Transverse colon (tissue), 4 donors: ENCODE measurements at regions not wholly inside any gene's neighbourhood (a gene's known extent, or its start where the extent isn't known, plus 50 kb on each side); places are given as distances from the start of the nearest gene placed in this dataset.

Source experiments
- DNase-seq: peaks from one replicate; pipeline ENCODE4 v3.0.0-alpha.2; 2019
- H3K27ac ChIP-seq, 4 donors: fragments of 200-600 bp; sonication (generic); 2 replicates each; pipeline ENCODE4 v1.5.1; 2016 to 2018; ENCODE audit warnings: inconsistent platforms in 4 of 4
- H3K27me3 ChIP-seq: fragments of 200-600 bp; sonication (generic); 2 replicates; pipeline ENCODE4 v1.5.1; 2017; ENCODE audit warnings: inconsistent platforms
- H3K36me3 ChIP-seq, 4 donors: fragments of 200-600 bp; sonication (generic); 2 replicates each; pipeline ENCODE4 v1.5.1; 2017 to 2019; ENCODE audit warnings: inconsistent platforms in 4 of 4
- H3K4me1 ChIP-seq, 4 donors: fragments of 200-600 bp; sonication (generic); 2 replicates each; pipeline ENCODE4 v1.5.1; 2017 to 2020; ENCODE audit warnings: inconsistent platforms in 4 of 4
- H3K4me3 ChIP-seq, 4 donors: fragments of 200-600 bp; sonication (generic); 1 replicate in 1 of 4; 2 replicates in 3 of 4; pipeline versions ENCODE4 v1.5.1 to v1.6.1; 2017 to 2019; ENCODE audit warnings: inconsistent platforms in 4 of 4
- H3K9me3 ChIP-seq, 2 donors: fragments of 200-600 bp; sonication (generic); 2 replicates each; pipeline ENCODE4 v1.5.1; 2017 to 2019; ENCODE audit warnings: inconsistent platforms in 2 of 2
- EP300 ChIP-seq: sonication (generic); formaldehyde crosslinking; IDR thresholded peaks from one replicate; pipeline ENCODE4 v1.6.1; 2017; ENCODE audit warnings: antibody characterized with exemption, low read depth
- POLR2A ChIP-seq: fragments of 450-650 bp; IDR thresholded peaks from one replicate; pipeline ENCODE4 v1.6.1; 2016; ENCODE audit warnings: antibody characterized with exemption, mild to moderate bottlenecking, moderate library complexity
- POLR2AphosphoS5 ChIP-seq, 3 donors: sonication (generic); formaldehyde crosslinking; IDR thresholded peaks; one replicate each; pipeline ENCODE4 v1.6.1; 2016; ENCODE audit warnings: antibody characterized with exemption in 3 of 3
- WGBS, 2 donors: methylation state at CpG; one replicate each; pipeline ENCODE4 v1.1.5; 2018; ENCODE audit warnings: low coverage in 1 of 2; 5-methylcytosine and 5-hydroxymethylcytosine counted together
- in situ Hi-C, 4 donors: fragments of 200-750 bp; cut with MboI; loops; one replicate each; pipeline versions ENCODE4 v1.15.0 to v1.15.1; 2017; ENCODE audit warnings: low sequenced_read_pairs in 3 of 4, low pct_ligation_motif_present in 1 of 4, low pct_unique_long_range_greater_than_20kb in 1 of 4
- intact Hi-C: fragments of 100-400 bp; cut with DNase I; formaldehyde crosslinking; loops from one replicate; pipeline ENCODE4 v1.15.1; 2023; ENCODE audit warnings: low total_unique reads
- TF ChIP-seq, protein P1 (sequence below), 5 experiments: fragments of 200-600 bp in 3 of 5; fragments of 450-650 bp in 2 of 5; sonication (generic) in 3 of 5; IDR thresholded peaks; 1 replicate in 2 of 5; 2 replicates in 3 of 5; pipeline ENCODE4 v1.5.1; 2016 to 2017; ENCODE audit warnings: antibody characterized with exemption in 5 of 5, inconsistent platforms in 3 of 5, mild to moderate bottlenecking in 2 of 5, moderate library complexity in 1 of 5

DNA sequence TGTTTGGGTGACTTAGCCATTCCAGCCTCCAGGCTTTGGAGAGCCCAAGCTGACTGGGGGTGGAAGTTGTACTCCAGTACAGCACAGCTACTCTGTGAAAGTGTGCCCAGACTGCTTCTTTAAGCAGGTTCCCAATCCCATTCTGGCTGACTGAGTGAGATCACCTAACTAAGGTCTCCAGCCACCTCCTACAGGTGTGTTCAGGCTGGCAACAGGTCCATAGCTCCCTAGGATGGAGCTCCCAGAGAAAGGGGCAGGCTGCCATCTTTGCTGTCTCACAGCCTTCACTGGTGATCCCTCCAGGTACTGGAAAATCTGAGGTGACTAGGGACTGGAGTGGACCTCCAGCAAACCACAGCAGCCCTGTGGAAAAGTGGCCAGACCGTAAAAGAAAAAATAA is 445.3 kb upstream of the KCNMB2 start:
- intact Hi-C loops = no loop called here
- H3K27ac ChIP-seq = no peak overlapping the region
- no peaks in the 10 kb centered on the region for H3K9me3 ChIP-seq
- 88 to 100% methylated on average over 1 of the region's 1 CpG for WGBS, 2 donors
- no peak overlapping the region for H3K4me3 ChIP-seq
- in situ Hi-C loops = loop anchor here in 1 of 4 donors (25.0 kb wide), 1 partner anchor 879 kb away; no protein-coding TSS in a partner anchor
- H3K4me1 ChIP-seq = peaks cover 11 to 39% (median 17%) of the 10 kb centered on the region in 4 donors
- no peak for DNase-seq
- no peaks in the 10 kb centered on the region for H3K27me3 ChIP-seq
- H3K36me3 ChIP-seq = no peaks in the 10 kb centered on the region
- TF ChIP-seq POLR2A (no peak), EP300 (no peak), POLR2AphosphoS5 (IDR thresholded peaks at IDR 0.05) (no peak)

DNA sequence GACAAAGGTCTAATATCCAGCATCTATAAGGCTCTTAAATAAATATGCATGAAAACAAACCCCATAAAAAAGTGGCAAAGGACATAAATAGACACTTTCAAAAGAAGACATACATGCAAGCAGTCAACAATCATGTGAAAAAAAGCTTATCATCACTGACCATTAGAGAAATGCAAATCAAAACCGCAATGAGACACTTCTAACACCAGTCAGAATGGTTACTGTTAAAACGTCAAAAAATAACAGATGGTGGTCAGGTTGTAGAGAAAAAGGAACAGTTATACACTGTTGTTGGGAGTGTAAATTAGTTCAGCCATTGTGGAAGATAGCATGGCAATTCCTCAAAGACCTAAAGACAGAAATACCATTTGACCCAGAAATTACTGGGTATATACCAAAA is 440.7 kb upstream of the KCNMB2 start:
- no peaks in the 10 kb centered on the region for H3K27me3 ChIP-seq
- TF ChIP-seq EP300 (no peak), POLR2AphosphoS5 (IDR thresholded peaks at IDR 0.05) (no peak), POLR2A (no peak)
- TF ChIP-seq, protein P1, sequence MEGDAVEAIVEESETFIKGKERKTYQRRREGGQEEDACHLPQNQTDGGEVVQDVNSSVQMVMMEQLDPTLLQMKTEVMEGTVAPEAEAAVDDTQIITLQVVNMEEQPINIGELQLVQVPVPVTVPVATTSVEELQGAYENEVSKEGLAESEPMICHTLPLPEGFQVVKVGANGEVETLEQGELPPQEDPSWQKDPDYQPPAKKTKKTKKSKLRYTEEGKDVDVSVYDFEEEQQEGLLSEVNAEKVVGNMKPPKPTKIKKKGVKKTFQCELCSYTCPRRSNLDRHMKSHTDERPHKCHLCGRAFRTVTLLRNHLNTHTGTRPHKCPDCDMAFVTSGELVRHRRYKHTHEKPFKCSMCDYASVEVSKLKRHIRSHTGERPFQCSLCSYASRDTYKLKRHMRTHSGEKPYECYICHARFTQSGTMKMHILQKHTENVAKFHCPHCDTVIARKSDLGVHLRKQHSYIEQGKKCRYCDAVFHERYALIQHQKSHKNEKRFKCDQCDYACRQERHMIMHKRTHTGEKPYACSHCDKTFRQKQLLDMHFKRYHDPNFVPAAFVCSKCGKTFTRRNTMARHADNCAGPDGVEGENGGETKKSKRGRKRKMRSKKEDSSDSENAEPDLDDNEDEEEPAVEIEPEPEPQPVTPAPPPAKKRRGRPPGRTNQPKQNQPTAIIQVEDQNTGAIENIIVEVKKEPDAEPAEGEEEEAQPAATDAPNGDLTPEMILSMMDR (IDR thresholded peaks at IDR 0.05) = no peak
- no peak for DNase-seq
- 80 to 88% methylated on average over 2 of the region's 2 CpGs for WGBS, 2 donors
- no peak overlapping the region for H3K27ac ChIP-seq
- in situ Hi-C loops = loop anchor here in 1 of 4 donors (25.0 kb wide), 1 partner anchor 883 kb away; no protein-coding TSS in a partner anchor
- H3K4me1 ChIP-seq = no peaks in the 10 kb centered on the region
- H3K9me3 ChIP-seq = no peaks in the 10 kb centered on the region
- H3K4me3 ChIP-seq = no peak overlapping the region
- no peaks in the 10 kb centered on the region for H3K36me3 ChIP-seq
- intact Hi-C loops = no loop called here

DNA sequence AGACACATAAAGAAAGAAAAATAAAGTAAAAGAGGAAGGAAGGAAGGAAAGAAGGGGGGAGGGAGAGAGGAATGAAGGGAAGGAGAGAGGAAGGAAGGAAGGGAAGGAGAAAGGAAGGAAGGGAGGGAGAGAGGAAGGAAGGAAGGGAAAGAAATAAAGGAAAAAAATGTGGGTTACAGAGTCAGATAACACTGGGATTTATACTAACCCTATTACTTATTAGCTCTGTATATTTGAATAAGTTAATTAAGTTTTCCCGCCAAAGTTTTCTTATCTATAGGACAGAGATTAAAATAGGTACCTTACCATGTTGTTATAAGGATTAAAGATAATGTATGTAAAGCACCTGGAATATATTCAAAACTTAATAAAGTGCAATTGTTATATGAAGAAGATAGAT is 439.3 kb upstream of the KCNMB2 start:
- no peak for DNase-seq
- 94 to 100% methylated on average over 1 of the region's 1 CpG for WGBS, 2 donors
- Histone ChIP-seq H3K9me3 (no peaks in the 10 kb centered on the region), H3K27me3 (no peaks in the 10 kb centered on the region), H3K4me3 (no peak overlapping the region), H3K4me1 (no peaks in the 10 kb centered on the region), H3K27ac (no peak overlapping the region), H3K36me3 (no peaks in the 10 kb centered on the region)
- TF ChIP-seq EP300 = no peak
- TF ChIP-seq, protein P1 (IDR thresholded peaks at IDR 0.05) = no peak
- no peak for TF ChIP-seq POLR2AphosphoS5 (IDR thresholded peaks at IDR 0.05)
- TF ChIP-seq POLR2A = no peak
- intact Hi-C loops (no loop called here), in situ Hi-C loops (loop anchor here in 1 of 4 donors (25.0 kb wide), 1 partner anchor 885 kb away; no protein-coding TSS in a partner anchor)

DNA sequence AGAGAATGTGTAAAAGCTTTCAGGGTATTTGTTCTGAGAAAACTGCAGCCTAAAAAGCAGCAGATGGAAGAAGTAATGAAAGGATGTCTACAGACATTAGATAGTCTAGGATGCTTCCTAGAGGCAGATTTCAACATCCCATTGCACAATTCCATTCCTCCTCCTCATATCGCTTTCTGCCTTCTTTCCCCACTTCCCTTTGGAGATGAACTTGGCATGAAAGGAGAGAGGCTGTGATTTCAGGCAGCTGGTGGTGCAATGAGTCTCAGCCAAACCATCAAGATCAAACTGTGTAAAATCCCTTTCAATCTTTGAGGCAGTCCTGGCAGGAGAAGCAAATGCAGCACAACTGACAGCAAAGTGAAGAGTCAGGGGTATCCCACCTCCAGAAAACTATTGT is 438.7 kb upstream of the KCNMB2 start:
- TF ChIP-seq EP300 (no peak), POLR2AphosphoS5 (IDR thresholded peaks at IDR 0.05) (peak in 2 of 3 donors; percentile 66 to 77), POLR2A (no peak)
- TF ChIP-seq, protein P1 (IDR thresholded peaks at IDR 0.05) = no peak
- no peaks in the 10 kb centered on the region for H3K9me3 ChIP-seq
- no peaks in the 10 kb centered on the region for H3K36me3 ChIP-seq
- no peaks in the 10 kb centered on the region for H3K4me1 ChIP-seq
- H3K27ac ChIP-seq = no peak overlapping the region
- H3K27me3 ChIP-seq = no peaks in the 10 kb centered on the region
- intact Hi-C loops (no loop called here), in situ Hi-C loops (loop anchor here in 1 of 4 donors (25.0 kb wide), 1 partner anchor 885 kb away; no protein-coding TSS in a partner anchor)
- no peak overlapping the region for H3K4me3 ChIP-seq
- WGBS, 2 donors = 50 to 66% methylated on average over 1 of the region's 1 CpG
- no peak for DNase-seq

DNA sequence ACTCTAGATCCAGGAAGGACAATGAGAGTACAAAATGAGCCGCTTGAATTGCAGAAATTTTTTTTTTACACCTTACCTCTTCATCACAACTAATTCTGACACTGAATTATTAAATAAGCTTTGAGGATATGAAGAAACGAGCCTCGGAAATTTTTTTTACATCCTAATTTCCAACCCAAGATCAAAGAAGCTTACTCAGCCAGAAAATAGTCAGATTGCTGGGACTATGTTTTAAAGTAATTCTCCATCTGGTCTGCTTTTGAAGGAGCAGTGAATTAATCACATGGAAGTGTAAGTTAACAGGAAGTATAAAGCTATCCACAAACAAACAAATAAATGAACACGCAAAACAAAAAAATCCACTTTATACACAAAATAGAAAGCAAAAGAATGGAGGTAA is 437.0 kb upstream of the KCNMB2 start:
- no peaks in the 10 kb centered on the region for H3K27me3 ChIP-seq
- no peaks in the 10 kb centered on the region for H3K36me3 ChIP-seq
- 91 to 94% methylated on average over 4 of the region's 4 CpGs for WGBS, 2 donors
- no peaks in the 10 kb centered on the region for H3K9me3 ChIP-seq
- intact Hi-C loops (no loop called here), in situ Hi-C loops (loop anchor here in 1 of 4 donors (25.0 kb wide), 1 partner anchor 887 kb away; no protein-coding TSS in a partner anchor)
- no peak overlapping the region for H3K27ac ChIP-seq
- no peak overlapping the region for H3K4me3 ChIP-seq
- no peak for DNase-seq
- TF ChIP-seq, protein P1 (IDR thresholded peaks at IDR 0.05) = no peak
- TF ChIP-seq EP300 (no peak), POLR2A (no peak), POLR2AphosphoS5 (IDR thresholded peaks at IDR 0.05) (no peak)
- H3K4me1 ChIP-seq = no peaks in the 10 kb centered on the region
